SU-DHL-6 (cell line): ENCODE measurements at regions not wholly inside any gene's neighbourhood (a gene's known extent, or its start where the extent isn't known, plus 50 kb on each side); places are given as distances from the start of the nearest gene placed in this dataset.

Experiments used
- H2AFZ ChIP-seq: fragments of 200-600 bp; sonication (generic); 2 replicates; pipeline ENCODE4 v1.6.1; 2014; ENCODE audit warnings: low read depth, mild to moderate bottlenecking, moderate library complexity, mixed read lengths, antibody characterized with exemption, low read length; ENCODE audit not compliant: severe bottlenecking
- H3F3A ChIP-seq: fragments of 200-600 bp; shearing (Covaris generic); 2 replicates; pipeline ENCODE4 v1.6.0; 2016; ENCODE audit warnings: antibody characterized with exemption, mild to moderate bottlenecking; ENCODE audit not compliant: insufficient read depth
- H3K27ac ChIP-seq: fragments of 200-600 bp; sonication (generic); 2 replicates; pipeline ENCODE4 v1.5.1; 2016; ENCODE audit warnings: low read depth, mild to moderate bottlenecking, low read length, moderate library complexity, mixed read lengths
- H3K27me3 ChIP-seq: fragments of 200-600 bp; sonication (generic), shearing (Covaris generic); 2 replicates; pipeline ENCODE4 v1.6.0; 2014; ENCODE audit warnings: mild to moderate bottlenecking, low read length
- H3K36me3 ChIP-seq: fragments of 200-600 bp; sonication (generic); 2 replicates; pipeline ENCODE4 v1.6.1; 2014; ENCODE audit warnings: mild to moderate bottlenecking, low read length, mixed read lengths
- H3K4me2 ChIP-seq: fragments of 300-600, 200-600 bp; shearing (Covaris generic), sonication (generic); 2 replicates; pipeline ENCODE4 v1.6.0; 2014; ENCODE audit warnings: low read length, low read depth, mild to moderate bottlenecking; ENCODE audit not compliant: poor library complexity, severe bottlenecking
- H3K4me3 ChIP-seq: fragments of 200-600 bp; sonication (generic); 2 replicates; pipeline ENCODE4 v1.5.1; 2014; ENCODE audit warnings: antibody characterized with exemption, low read length, mild to moderate bottlenecking, mixed read lengths; ENCODE audit not compliant: insufficient read depth, poor library complexity, severe bottlenecking
- H3K79me2 ChIP-seq: fragments of 200-600 bp; sonication (generic); 2 replicates; pipeline ENCODE4 v1.6.1; 2014; ENCODE audit warnings: mild to moderate bottlenecking, low read length, moderate library complexity; ENCODE audit not compliant: insufficient read depth
- H3K9ac ChIP-seq: fragments of 200-600 bp; sonication (generic); 2 replicates; pipeline ENCODE4 v1.7.0; 2014; ENCODE audit warnings: mild to moderate bottlenecking, low read length
- H3K9me2 ChIP-seq: fragments of 200-600 bp; sonication (generic); replicated peaks from 2 replicates; pipeline ENCODE4 v1.6.1; 2014; ENCODE audit warnings: low read length; ENCODE audit not compliant: insufficient read depth
- H3K9me3 ChIP-seq: fragments of 200-600 bp; sonication (generic); 2 replicates; pipeline ENCODE4 v1.6.1; 2014; ENCODE audit warnings: low read length, mixed read lengths; ENCODE audit not compliant: insufficient read depth
- H4K20me1 ChIP-seq: fragments of 200-600 bp; sonication (generic); 2 replicates; pipeline ENCODE4 v1.6.1; 2014; ENCODE audit warnings: low read depth, mild to moderate bottlenecking, antibody characterized with exemption, low read length, moderate library complexity, mixed read lengths
- CTCF ChIP-seq: fragments of 200-600 bp; sonication (generic); IDR thresholded peaks from one replicate; pipeline ENCODE4 v1.5.1; 2017; ENCODE audit warnings: antibody characterized with exemption, mild to moderate bottlenecking, low read length, moderate library complexity; ENCODE audit not compliant: insufficient read depth, poor library complexity, severe bottlenecking
- EZH2phosphoT487 ChIP-seq: fragments of 200-600 bp; sonication (generic), shearing (Covaris generic); conservative IDR thresholded peaks from 2 replicates; pipeline ENCODE4 v1.6.1; 2018; ENCODE audit warnings: mild to moderate bottlenecking, antibody characterized with exemption, low read length, moderate library complexity, mixed read lengths

GRCh38 chr3:16803019-16803418 is 81.7 kb upstream of the PLCL2 start:
- no peaks in the 10 kb centered on the region for H3K79me2 ChIP-seq
- no peaks in the 10 kb centered on the region for H4K20me1 ChIP-seq
- H3K9ac ChIP-seq, result no peak overlapping the region
- no peaks in the 10 kb centered on the region for H3F3A ChIP-seq
- H2AFZ ChIP-seq, result no peak overlapping the region
- H3K9me3 ChIP-seq, result no peaks in the 10 kb centered on the region
- H3K27ac ChIP-seq, result no peak overlapping the region
- no peak for TF ChIP-seq CTCF
- no peak for TF ChIP-seq EZH2phosphoT487
- no peaks in the 10 kb centered on the region for H3K9me2 ChIP-seq
- no peak overlapping the region for H3K4me3 ChIP-seq
- H3K4me2 ChIP-seq, result no peak overlapping the region
- H3K27me3 ChIP-seq, result no peaks in the 10 kb centered on the region
- no peaks in the 10 kb centered on the region for H3K36me3 ChIP-seq

GRCh38 chr3:16807391-16807790 is 77.4 kb upstream of the PLCL2 start:
- Histone ChIP-seq H3K9ac (no peak overlapping the region), H3K9me2 (no peaks in the 10 kb centered on the region), H3K79me2 (no peaks in the 10 kb centered on the region), H3K4me3 (no peak overlapping the region), H3K36me3 (no peaks in the 10 kb centered on the region), H3F3A (no peaks in the 10 kb centered on the region), H2AFZ (no peak overlapping the region), H3K9me3 (no peaks in the 10 kb centered on the region), H3K27ac (no peak overlapping the region), H3K27me3 (no peaks in the 10 kb centered on the region), H4K20me1 (no peaks in the 10 kb centered on the region), H3K4me2 (no peak overlapping the region)
- TF ChIP-seq EZH2phosphoT487, result no peak
- TF ChIP-seq CTCF, result no peak

- Histone ChIP-seq H3K9me3 (no peaks in the 10 kb centered on the region), H4K20me1 (no peaks in the 10 kb centered on the region), H3K9ac (no peak overlapping the region), H3K27me3 (no peaks in the 10 kb centered on the region), H3K79me2 (no peaks in the 10 kb centered on the region), H3K36me3 (no peaks in the 10 kb centered on the region), H3K4me3 (no peak overlapping the region), H3K9me2 (no peaks in the 10 kb centered on the region), H3K4me2 (no peak overlapping the region), H3K27ac (no peak overlapping the region), H2AFZ (no peak overlapping the region), H3F3A (no peaks in the 10 kb centered on the region)
- TF ChIP-seq EZH2phosphoT487 (no peak), CTCF (no peak)
Measured at GRCh38 chr3:16808393-16809107, 76.2 kb upstream of the PLCL2 start.
